SKM-1 treated with dmso at 0.1 percent for 144 hours (cell line): ENCODE measurements at regions not wholly inside any gene's neighbourhood (a gene's known extent, or its start where the extent isn't known, plus 50 kb on each side); places are given as distances from the start of the nearest gene placed in this dataset.

Experiments
- DNase-seq: peaks from one replicate; lab custom pipeline; 2025; ENCODE audit not compliant: unreplicated experiment; lab: John Stamatoyannopoulos, UW

GRCh38 chrY:12552471-12553283 is 148.4 kb upstream of the USP9Y start:
- DNase-seq: no peak

- DNase-seq: no peak
Observed at GRCh38 chrY:12553909-12554308, 147.1 kb upstream of the USP9Y start.

- no peak for DNase-seq
Observed at GRCh38 chrY:12555005-12555404, 146.0 kb upstream of the USP9Y start.

- no peak for DNase-seq
Observed at GRCh38 chrY:12559007-12559406, 142.0 kb upstream of the USP9Y start.

GRCh38 chrY:12576278-12576677 is 124.8 kb upstream of the USP9Y start:
- no peak for DNase-seq

- DNase-seq: no peak
Observed at GRCh38 chrY:12593532-12594216, 107.4 kb upstream of the USP9Y start.

- DNase-seq: no peak
Observed at GRCh38 chrY:12598783-12599182, 102.2 kb upstream of the USP9Y start.

GRCh38 chrY:12605426-12605825 is 95.6 kb upstream of the USP9Y start:
- DNase-seq: no peak

- no peak for DNase-seq
Observed at GRCh38 chrY:12610861-12611260, 90.2 kb upstream of the USP9Y start.

- DNase-seq: no peak
Observed at GRCh38 chrY:12615733-12616446, 85.1 kb upstream of the USP9Y start.

- peak; percentile 0 for DNase-seq
Observed at GRCh38 chrY:12621454-12622081, 79.5 kb upstream of the USP9Y start.

GRCh38 chrY:12623204-12623603 is 77.8 kb upstream of the USP9Y start:
- no peak for DNase-seq

GRCh38 chrY:12642986-12643385 is 58.0 kb upstream of the USP9Y start:
- no peak for DNase-seq

- DNase-seq: no peak
Observed at GRCh38 chrY:12643693-12644348, 57.2 kb upstream of the USP9Y start.

GRCh38 chrY:12651095-12651494 is 49.9 kb upstream of the USP9Y start:
- DNase-seq: no peak
